Hepatocyte (in vitro differentiated cells): ENCODE measurements at regions not wholly inside any gene's neighbourhood (a gene's known extent, or its start where the extent isn't known, plus 50 kb on each side); places are given as distances from the start of the nearest gene placed in this dataset.

ENCODE experiments used
- EZH2 ChIP-seq: fragments of 200-600 bp; sonication (generic); IDR thresholded peaks from 2 replicates; pipeline ENCODE4 v1.6.1; 2016; ENCODE audit warnings: antibody characterized with exemption, mild to moderate bottlenecking, borderline replicate concordance
- EZH2phosphoT487 ChIP-seq: fragments of 200-600 bp; sonication (generic); IDR thresholded peaks from one replicate; pipeline ENCODE4 v1.6.1; 2018; ENCODE audit warnings: antibody characterized with exemption, mild to moderate bottlenecking, low read depth, moderate library complexity; ENCODE audit not compliant: unreplicated experiment, severe bottlenecking

DNA sequence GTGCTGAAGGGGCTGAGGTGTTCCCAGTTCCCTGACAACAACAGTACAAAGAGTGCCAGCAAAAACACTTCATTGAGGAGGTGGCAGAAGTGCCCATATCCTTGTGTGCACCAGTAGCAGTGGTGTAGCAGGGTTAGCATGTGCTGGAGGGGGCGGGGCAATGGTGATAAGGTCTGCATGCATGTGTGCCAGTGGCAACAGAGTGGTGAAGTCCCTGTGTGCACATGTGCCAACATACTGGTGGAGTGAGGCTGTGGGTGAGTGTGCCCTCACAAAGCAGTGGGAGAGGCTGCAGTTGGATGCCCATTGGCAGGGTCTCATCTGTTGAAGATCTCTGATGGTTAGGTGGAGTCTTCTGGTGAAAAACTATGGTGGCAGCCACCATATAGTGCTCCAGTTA lies 994.6 kb downstream of the PCDH19 start:
- no peak for TF ChIP-seq EZH2
- TF ChIP-seq EZH2phosphoT487: no peak
